GM12865 (cell line): ENCODE measurements at regions not wholly inside any gene's neighbourhood (a gene's known extent, or its start where the extent isn't known, plus 50 kb on each side); places are given as distances from the start of the nearest gene placed in this dataset.

Experiments used
- DNase-seq: peaks from one replicate; pipeline ENCODE4 v3.0.0; 2010; ENCODE audit warnings: low read depth
- H3K4me3 ChIP-seq: 2 replicates; pipeline ENCODE4 v1.5.1; 2011; ENCODE audit warnings: mild to moderate bottlenecking, low read depth, low read length, control low read depth
- TF ChIP-seq, protein P1 (sequence below): IDR thresholded peaks from 2 replicates; pipeline ENCODE4 v1.5.1; 2011; ENCODE audit warnings: low read length, control low read depth, low read depth, inconsistent platforms; ENCODE audit not compliant: insufficient read depth; ENCODE audit errors: missing control alignments

DNA sequence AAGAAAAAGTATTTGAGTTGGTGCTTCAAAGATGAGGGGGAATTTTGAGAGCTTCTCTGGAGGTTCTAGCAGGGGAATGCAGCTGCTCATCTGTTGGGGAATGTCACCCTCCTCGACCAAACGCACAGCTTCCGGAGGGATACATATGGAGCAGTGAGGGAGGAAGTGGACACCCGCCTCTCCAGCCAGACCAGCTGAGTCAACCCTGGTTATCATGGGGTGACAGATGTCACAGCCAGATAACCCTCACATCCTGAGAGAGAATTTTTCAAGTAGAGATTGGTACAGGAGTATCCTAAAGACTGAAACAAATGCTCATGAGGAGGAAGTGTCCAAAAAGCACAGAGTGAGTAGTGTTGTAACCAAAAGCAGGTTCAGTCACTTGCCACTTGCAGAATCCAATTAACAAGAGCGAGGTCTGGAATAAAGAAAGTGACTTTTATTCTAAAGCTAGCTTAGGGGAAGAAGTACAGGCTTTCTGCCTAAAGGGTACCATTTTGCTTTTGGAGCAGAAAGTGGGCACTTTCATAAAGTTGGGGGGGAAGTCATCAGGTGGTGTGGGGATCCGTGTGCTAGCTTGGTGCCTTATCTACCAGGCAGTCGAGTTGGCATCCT is 395.2 kb downstream of the RAD51AP2 start:
- TF ChIP-seq, protein P1, sequence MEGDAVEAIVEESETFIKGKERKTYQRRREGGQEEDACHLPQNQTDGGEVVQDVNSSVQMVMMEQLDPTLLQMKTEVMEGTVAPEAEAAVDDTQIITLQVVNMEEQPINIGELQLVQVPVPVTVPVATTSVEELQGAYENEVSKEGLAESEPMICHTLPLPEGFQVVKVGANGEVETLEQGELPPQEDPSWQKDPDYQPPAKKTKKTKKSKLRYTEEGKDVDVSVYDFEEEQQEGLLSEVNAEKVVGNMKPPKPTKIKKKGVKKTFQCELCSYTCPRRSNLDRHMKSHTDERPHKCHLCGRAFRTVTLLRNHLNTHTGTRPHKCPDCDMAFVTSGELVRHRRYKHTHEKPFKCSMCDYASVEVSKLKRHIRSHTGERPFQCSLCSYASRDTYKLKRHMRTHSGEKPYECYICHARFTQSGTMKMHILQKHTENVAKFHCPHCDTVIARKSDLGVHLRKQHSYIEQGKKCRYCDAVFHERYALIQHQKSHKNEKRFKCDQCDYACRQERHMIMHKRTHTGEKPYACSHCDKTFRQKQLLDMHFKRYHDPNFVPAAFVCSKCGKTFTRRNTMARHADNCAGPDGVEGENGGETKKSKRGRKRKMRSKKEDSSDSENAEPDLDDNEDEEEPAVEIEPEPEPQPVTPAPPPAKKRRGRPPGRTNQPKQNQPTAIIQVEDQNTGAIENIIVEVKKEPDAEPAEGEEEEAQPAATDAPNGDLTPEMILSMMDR: no peak
- no peak for DNase-seq
- H3K4me3 ChIP-seq: no peak overlapping the region

GRCh38 chr2:17115466-17115865 is 402.8 kb downstream of the RAD51AP2 start:
- H3K4me3 ChIP-seq: no peak overlapping the region
- DNase-seq: no peak

DNA sequence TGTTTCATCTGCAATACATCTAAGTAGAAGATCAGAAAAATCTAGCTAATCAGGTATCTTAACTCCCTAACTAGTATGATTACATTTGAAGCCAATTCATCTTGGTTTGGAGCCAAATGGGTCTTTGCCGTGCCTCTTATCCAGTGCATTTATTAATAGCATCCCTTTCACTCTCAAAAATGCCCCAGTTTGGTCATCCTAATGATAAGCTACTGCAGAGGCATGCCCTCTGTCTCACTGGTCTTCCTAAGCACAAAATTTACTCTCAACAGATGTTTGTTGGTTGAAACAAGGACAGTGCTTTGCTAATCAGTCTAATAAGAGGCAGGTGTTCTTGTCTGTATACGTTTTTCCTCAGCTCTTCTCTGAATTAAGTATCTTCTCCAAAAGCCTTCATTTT is 403.2 kb downstream of the RAD51AP2 start:
- TF ChIP-seq, protein P1: no peak
- no peak overlapping the region for H3K4me3 ChIP-seq
- no peak for DNase-seq

More at GRCh38 chr2:17115466-17115865, 402.8 kb downstream of the RAD51AP2 start:
- TF ChIP-seq, protein P1: no peak

- H3K4me3 ChIP-seq: no peak overlapping the region
- no peak for DNase-seq
- TF ChIP-seq, protein P1: no peak
Measured at GRCh38 chr2:17107871-17108270, 410.4 kb downstream of the RAD51AP2 start.

GRCh38 chr2:17107151-17107550 is 411.1 kb downstream of the RAD51AP2 start:
- TF ChIP-seq, protein P1: no peak
- no peak overlapping the region for H3K4me3 ChIP-seq
- DNase-seq: no peak

- no peak overlapping the region for H3K4me3 ChIP-seq
- DNase-seq: no peak
- TF ChIP-seq, protein P1: no peak
Measured at GRCh38 chr2:17106418-17106817, 411.8 kb downstream of the RAD51AP2 start.

GRCh38 chr2:17104454-17104853 is 413.8 kb downstream of the RAD51AP2 start:
- DNase-seq: peak; percentile 25
- TF ChIP-seq, protein P1: no peak
- no peak overlapping the region for H3K4me3 ChIP-seq
